Trophoblast cell (in vitro differentiated cells and primary cell): ENCODE measurements at regions not wholly inside any gene's neighbourhood (a gene's known extent, or its start where the extent isn't known, plus 50 kb on each side); places are given as distances from the start of the nearest gene placed in this dataset.
A peak's percentile ranks its signal among the peaks of the same experiment; 100 is the strongest.

Experiments
- DNase-seq, 2 donors: peaks; one replicate each; pipeline ENCODE4 v3.0.0-alpha.2; 2016
- H2AFZ ChIP-seq: 2 replicates; pipeline ENCODE4 v1.6.1; 2013; ENCODE audit warnings: low read length, moderate library complexity, mild to moderate bottlenecking; ENCODE audit not compliant: insufficient read depth, poor library complexity
- H2AK5ac ChIP-seq: 2 replicates; pipeline ENCODE4 v1.6.1; 2013; ENCODE audit warnings: mild to moderate bottlenecking, low read length
- H2BK120ac ChIP-seq: 2 replicates; pipeline ENCODE4 v1.6.1; 2013; ENCODE audit warnings: low read length, mild to moderate bottlenecking, moderate library complexity; ENCODE audit not compliant: insufficient read depth, poor library complexity
- H2BK12ac ChIP-seq: 2 replicates; pipeline ENCODE4 v1.6.1; 2013; ENCODE audit warnings: mild to moderate bottlenecking, low read length, moderate library complexity
- H2BK5ac ChIP-seq: 2 replicates; pipeline ENCODE4 v1.6.1; 2013; ENCODE audit warnings: low read length, low read depth, moderate library complexity, mild to moderate bottlenecking; ENCODE audit not compliant: poor library complexity
- H3K14ac ChIP-seq: 2 replicates; pipeline ENCODE4 v1.6.1; 2013; ENCODE audit warnings: mild to moderate bottlenecking, low read length
- H3K18ac ChIP-seq: 2 replicates; pipeline ENCODE4 v1.6.1; 2013; ENCODE audit warnings: mild to moderate bottlenecking, low read length
- H3K23ac ChIP-seq: 2 replicates; pipeline ENCODE4 v1.6.1; 2013; ENCODE audit warnings: low read length
- H3K27ac ChIP-seq: 2 replicates; pipeline ENCODE4 v1.5.1; 2013; ENCODE audit warnings: low read depth, mild to moderate bottlenecking, inconsistent platforms, low read length, moderate library complexity
- H3K27me3 ChIP-seq: 2 replicates; pipeline ENCODE4 v1.6.1; 2013; ENCODE audit warnings: inconsistent platforms, mild to moderate bottlenecking, low read length, moderate library complexity; ENCODE audit not compliant: insufficient read depth
- H3K36me3 ChIP-seq, 2 experiments: 1 replicate in 1 of 2; 2 replicates in 1 of 2; pipeline ENCODE4 v1.6.1; 2013; ENCODE audit warnings: low read length in 2 of 2, mild to moderate bottlenecking in 2 of 2, moderate library complexity in 1 of 2; ENCODE audit not compliant: insufficient read depth in 2 of 2, control insufficient read depth in 1 of 2
- H3K4ac ChIP-seq: 2 replicates; pipeline ENCODE4 v1.6.1; 2013; ENCODE audit warnings: low read depth, mild to moderate bottlenecking, low read length, moderate library complexity
- H3K4me1 ChIP-seq, 2 experiments: 1 replicate in 1 of 2; 2 replicates in 1 of 2; pipeline ENCODE4 v1.6.1; 2013; ENCODE audit warnings: low read length in 2 of 2, mild to moderate bottlenecking in 2 of 2, moderate library complexity in 1 of 2; ENCODE audit not compliant: insufficient read depth in 2 of 2, control insufficient read depth in 1 of 2
- H3K4me2 ChIP-seq: 2 replicates; pipeline ENCODE4 v1.6.1; 2013; ENCODE audit warnings: inconsistent platforms, mild to moderate bottlenecking, low read length, moderate library complexity
- H3K4me3 ChIP-seq: 2 replicates; pipeline ENCODE4 v1.5.1; 2013; ENCODE audit warnings: mild to moderate bottlenecking, low read depth, low read length, inconsistent platforms
- H3K79me1 ChIP-seq: one replicate; pipeline ENCODE4 v1.6.1; 2013; ENCODE audit warnings: low read length
- H3K79me2 ChIP-seq: 2 replicates; pipeline ENCODE4 v1.6.1; 2013; ENCODE audit warnings: low read length, mild to moderate bottlenecking; ENCODE audit not compliant: control insufficient read depth, insufficient read depth, poor library complexity
- H3K9ac ChIP-seq: 2 replicates; pipeline ENCODE4 v1.6.1; 2013; ENCODE audit warnings: mild to moderate bottlenecking, low read length
- H3K9me3 ChIP-seq: 2 replicates; pipeline ENCODE4 v1.6.1; 2013; ENCODE audit warnings: low read depth, mild to moderate bottlenecking, control low read depth, inconsistent platforms, low read length; ENCODE audit not compliant: insufficient read depth
- H4K12ac ChIP-seq: 2 replicates; pipeline ENCODE4 v1.6.1; 2013; ENCODE audit warnings: low read depth, mild to moderate bottlenecking, low read length, moderate library complexity
- H4K8ac ChIP-seq: 2 replicates; pipeline ENCODE4 v1.6.1; 2013; ENCODE audit warnings: low read depth, mild to moderate bottlenecking, low read length, moderate library complexity
- H4K91ac ChIP-seq: one replicate; pipeline ENCODE4 v1.6.1; 2013; ENCODE audit warnings: low read depth, mild to moderate bottlenecking, low read length, moderate library complexity
- WGBS: extraction: QIAGEN DNeasy Blood & Tissue Kit; methylation state at CpG from one replicate; pipeline ENCODE4 v1.1.7; 2013; ENCODE audit warnings: missing lambda C conversion rate; ENCODE audit not compliant: insufficient read length, insufficient coverage; ENCODE audit errors: extremely low coverage; 5-methylcytosine and 5-hydroxymethylcytosine counted together

GRCh38 chr4:72679666-72680065, 110.6 kb upstream of the ADAMTS3 start:
- Histone ChIP-seq H3K9ac (no peak overlapping the region), H3K4me2 (no peak overlapping the region), H3K27ac (no peak overlapping the region), H2AFZ (no peak overlapping the region), H3K14ac (no peak overlapping the region), H3K4me1 (peaks cover 0 to 3% of the 10 kb centered on the region in 2 experiments), H2BK5ac (no peak overlapping the region), H2BK12ac (no peak overlapping the region), H3K4me3 (no peak overlapping the region), H3K9me3 (no peaks in the 10 kb centered on the region), H4K91ac (no peak overlapping the region), H4K12ac (no peak overlapping the region), H4K8ac (no peak overlapping the region), H2AK5ac (no peak overlapping the region), H3K18ac (no peak overlapping the region), H3K79me2 (no peaks in the 10 kb centered on the region), H3K23ac (no peak overlapping the region), H3K4ac (no peak overlapping the region), H2BK120ac (no peak overlapping the region), H3K79me1 (no peaks in the 10 kb centered on the region), H3K27me3 (no peaks in the 10 kb centered on the region), H3K36me3 (no peaks in the 10 kb centered on the region)
- no CpG with 5 or more reads among the region's 2 CpGs for WGBS
- no peak for DNase-seq

- no peaks in the 10 kb centered on the region for H3K27me3 ChIP-seq
- no peak overlapping the region for H4K91ac ChIP-seq
- H4K12ac ChIP-seq, result no peak overlapping the region
- no peak overlapping the region for H2BK5ac ChIP-seq
- H3K9ac ChIP-seq, result no peak overlapping the region
- H3K36me3 ChIP-seq, result no peaks in the 10 kb centered on the region
- H3K4me3 ChIP-seq, result no peak overlapping the region
- H3K23ac ChIP-seq, result no peak overlapping the region
- no peak overlapping the region for H2BK120ac ChIP-seq
- H4K8ac ChIP-seq, result no peak overlapping the region
- H3K79me2 ChIP-seq, result no peaks in the 10 kb centered on the region
- H3K18ac ChIP-seq, result no peak overlapping the region
- H3K27ac ChIP-seq, result no peak overlapping the region
- H2BK12ac ChIP-seq, result no peak overlapping the region
- DNase-seq, result peak; percentile 77 to 89
- no peak overlapping the region for H2AFZ ChIP-seq
- no peak overlapping the region for H2AK5ac ChIP-seq
- no peak overlapping the region for H3K14ac ChIP-seq
- H3K4me1 ChIP-seq, result peaks cover 0 to 3% of the 10 kb centered on the region in 2 experiments
- H3K4ac ChIP-seq, result no peak overlapping the region
- H3K9me3 ChIP-seq, result no peaks in the 10 kb centered on the region
- H3K4me2 ChIP-seq, result no peak overlapping the region
- no peaks in the 10 kb centered on the region for H3K79me1 ChIP-seq
Observed at GRCh38 chr4:72677886-72678285, 108.9 kb upstream of the ADAMTS3 start.

GRCh38 chr4:72677265-72677664, 108.2 kb upstream of the ADAMTS3 start:
- H3K79me2 ChIP-seq, result no peaks in the 10 kb centered on the region

GRCh38 chr4:72671980-72672379, 103.0 kb upstream of the ADAMTS3 start:
- Histone ChIP-seq H4K12ac (no peak overlapping the region), H3K36me3 (no peaks in the 10 kb centered on the region), H3K79me1 (no peaks in the 10 kb centered on the region), H3K9me3 (no peaks in the 10 kb centered on the region), H3K27ac (no peak overlapping the region), H2BK120ac (no peak overlapping the region), H2AK5ac (no peak overlapping the region), H4K8ac (no peak overlapping the region), H3K23ac (no peak overlapping the region), H3K4me3 (no peak overlapping the region), H3K9ac (no peak overlapping the region), H3K14ac (no peak overlapping the region), H3K79me2 (no peaks in the 10 kb centered on the region), H2AFZ (no peak overlapping the region), H2BK5ac (no peak overlapping the region), H3K4me2 (no peak overlapping the region), H3K27me3 (no peaks in the 10 kb centered on the region), H4K91ac (no peak overlapping the region), H3K4ac (no peak overlapping the region), H3K4me1 (no peaks in the 10 kb centered on the region), H3K18ac (no peak overlapping the region), H2BK12ac (no peak overlapping the region)
- WGBS, result no CpG with 5 or more reads among the region's 3 CpGs
- DNase-seq, result no peak

More at GRCh38 chr4:72677265-72677664, 108.2 kb upstream of the ADAMTS3 start:
- Histone ChIP-seq H3K36me3 (no peaks in the 10 kb centered on the region), H4K12ac (no peak overlapping the region), H3K79me1 (no peaks in the 10 kb centered on the region), H3K4me1 (peaks cover 0 to 3% of the 10 kb centered on the region in 2 experiments), H3K27me3 (no peaks in the 10 kb centered on the region), H3K18ac (no peak overlapping the region), H3K9ac (no peak overlapping the region), H3K14ac (no peak overlapping the region), H2BK5ac (no peak overlapping the region), H3K4me2 (no peak overlapping the region), H3K9me3 (no peaks in the 10 kb centered on the region), H2BK120ac (no peak overlapping the region), H3K27ac (no peak overlapping the region), H3K23ac (no peak overlapping the region), H2AK5ac (no peak overlapping the region), H2BK12ac (no peak overlapping the region), H3K4ac (no peak overlapping the region), H4K8ac (no peak overlapping the region), H2AFZ (no peak overlapping the region), H4K91ac (no peak overlapping the region), H3K4me3 (no peak overlapping the region)
- no peak for DNase-seq
- WGBS, result no CpG with 5 or more reads among the region's 4 CpGs
